Colonic mucosa (tissue), 4 donors: ENCODE measurements at regions not wholly inside any gene's neighbourhood (a gene's known extent, or its start where the extent isn't known, plus 50 kb on each side); places are given as distances from the start of the nearest gene placed in this dataset.

Experiments
- DNase-seq: peaks from one replicate; pipeline ENCODE4 v3.0.0-alpha.2; 2020
- H3K27ac ChIP-seq: fragments of 200-600 bp; one replicate; pipeline ENCODE4 v1.8.0; 2021
- H3K27me3 ChIP-seq: fragments of 200-600 bp; one replicate; pipeline ENCODE4 v1.8.0; 2021
- H3K36me3 ChIP-seq: fragments of 200-600 bp; one replicate; pipeline ENCODE4 v1.8.0; 2021
- H3K4me1 ChIP-seq: fragments of 200-600 bp; one replicate; pipeline ENCODE4 v1.8.0; 2021; ENCODE audit warnings: mild to moderate bottlenecking
- H3K4me3 ChIP-seq: fragments of 200-600 bp; one replicate; pipeline ENCODE4 v1.8.0; 2021
- H3K9ac ChIP-seq, 2 donors: one replicate each; pipeline ENCODE4 v1.7.0; 2013; ENCODE audit warnings: control low read depth in 2 of 2, low read depth in 2 of 2, low read length in 2 of 2
- H3K9me3 ChIP-seq: fragments of 200-600 bp; one replicate; pipeline ENCODE4 v1.8.0; 2021
- intact Hi-C: fragments of 100-400 bp; cut with DNase I; formaldehyde crosslinking; loops from one replicate; pipeline ENCODE4 v1.14.1; 2022
- TF ChIP-seq, protein P1 (sequence below): fragments of 200-600 bp; IDR thresholded peaks from one replicate; pipeline ENCODE4 v1.8.0; 2022; ENCODE audit warnings: antibody characterized with exemption, mild to moderate bottlenecking
- donor health status: healthy.
- donor health status: DM: no; HTN: no; CAD: no.
- donor health status: DM: no; HTN: no; CAD: no.

DNA sequence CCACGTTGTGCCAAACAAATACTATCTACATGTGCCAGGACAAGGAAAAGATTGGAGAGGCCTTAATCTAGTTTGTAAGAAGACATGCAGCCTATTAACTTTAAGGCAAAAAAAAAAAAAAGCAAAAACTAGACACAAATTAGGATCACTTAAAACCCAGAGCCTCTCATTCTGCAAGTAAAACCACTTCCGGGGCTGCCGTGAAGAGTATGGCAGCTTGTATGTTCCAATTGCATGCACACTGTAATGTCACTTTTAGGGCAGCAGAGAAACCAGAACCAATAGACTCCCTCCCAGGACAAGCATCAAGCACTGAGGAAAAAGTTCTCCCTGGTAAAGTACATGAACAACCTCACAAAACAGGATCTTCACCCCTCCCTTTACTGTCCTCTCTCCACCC lies 70.6 kb downstream of the RSL24D1 start:
- H3K4me3 ChIP-seq: no peak overlapping the region
- TF ChIP-seq, protein P1, sequence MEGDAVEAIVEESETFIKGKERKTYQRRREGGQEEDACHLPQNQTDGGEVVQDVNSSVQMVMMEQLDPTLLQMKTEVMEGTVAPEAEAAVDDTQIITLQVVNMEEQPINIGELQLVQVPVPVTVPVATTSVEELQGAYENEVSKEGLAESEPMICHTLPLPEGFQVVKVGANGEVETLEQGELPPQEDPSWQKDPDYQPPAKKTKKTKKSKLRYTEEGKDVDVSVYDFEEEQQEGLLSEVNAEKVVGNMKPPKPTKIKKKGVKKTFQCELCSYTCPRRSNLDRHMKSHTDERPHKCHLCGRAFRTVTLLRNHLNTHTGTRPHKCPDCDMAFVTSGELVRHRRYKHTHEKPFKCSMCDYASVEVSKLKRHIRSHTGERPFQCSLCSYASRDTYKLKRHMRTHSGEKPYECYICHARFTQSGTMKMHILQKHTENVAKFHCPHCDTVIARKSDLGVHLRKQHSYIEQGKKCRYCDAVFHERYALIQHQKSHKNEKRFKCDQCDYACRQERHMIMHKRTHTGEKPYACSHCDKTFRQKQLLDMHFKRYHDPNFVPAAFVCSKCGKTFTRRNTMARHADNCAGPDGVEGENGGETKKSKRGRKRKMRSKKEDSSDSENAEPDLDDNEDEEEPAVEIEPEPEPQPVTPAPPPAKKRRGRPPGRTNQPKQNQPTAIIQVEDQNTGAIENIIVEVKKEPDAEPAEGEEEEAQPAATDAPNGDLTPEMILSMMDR: no peak
- H3K9ac ChIP-seq: no peak overlapping the region
- H3K27ac ChIP-seq: no peak overlapping the region
- H3K4me1 ChIP-seq: no peaks in the 10 kb centered on the region
- DNase-seq: no peak
- no peaks in the 10 kb centered on the region for H3K27me3 ChIP-seq
- no peaks in the 10 kb centered on the region for H3K9me3 ChIP-seq
- H3K36me3 ChIP-seq: no peaks in the 10 kb centered on the region
- intact Hi-C loops: no loop called here

DNA sequence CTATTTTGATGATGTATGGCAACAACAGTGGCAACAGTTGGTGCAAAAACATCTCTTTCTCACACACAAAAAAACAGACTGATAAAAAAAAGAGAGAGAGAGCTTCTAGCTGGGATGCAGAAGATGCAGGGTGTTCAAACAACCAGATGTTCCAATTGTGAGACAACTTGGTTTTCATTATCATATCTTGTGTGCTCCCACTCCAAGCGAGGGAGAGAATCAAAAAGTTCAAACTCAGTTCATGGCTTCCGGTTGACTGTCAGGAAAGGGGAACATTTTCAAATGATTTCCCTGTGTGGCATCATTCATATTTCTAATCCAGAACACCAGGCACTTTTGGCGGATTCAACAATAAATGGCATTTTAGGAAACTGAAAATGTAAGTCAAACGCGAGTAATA lies 72.1 kb downstream of the RSL24D1 start:
- no peak for DNase-seq
- Histone ChIP-seq H3K9ac (no peak overlapping the region), H3K36me3 (no peaks in the 10 kb centered on the region), H3K27ac (no peak overlapping the region), H3K27me3 (no peaks in the 10 kb centered on the region), H3K4me3 (no peak overlapping the region), H3K9me3 (no peaks in the 10 kb centered on the region), H3K4me1 (no peaks in the 10 kb centered on the region)
- TF ChIP-seq, protein P1: no peak
- intact Hi-C loops: no loop called here

DNA sequence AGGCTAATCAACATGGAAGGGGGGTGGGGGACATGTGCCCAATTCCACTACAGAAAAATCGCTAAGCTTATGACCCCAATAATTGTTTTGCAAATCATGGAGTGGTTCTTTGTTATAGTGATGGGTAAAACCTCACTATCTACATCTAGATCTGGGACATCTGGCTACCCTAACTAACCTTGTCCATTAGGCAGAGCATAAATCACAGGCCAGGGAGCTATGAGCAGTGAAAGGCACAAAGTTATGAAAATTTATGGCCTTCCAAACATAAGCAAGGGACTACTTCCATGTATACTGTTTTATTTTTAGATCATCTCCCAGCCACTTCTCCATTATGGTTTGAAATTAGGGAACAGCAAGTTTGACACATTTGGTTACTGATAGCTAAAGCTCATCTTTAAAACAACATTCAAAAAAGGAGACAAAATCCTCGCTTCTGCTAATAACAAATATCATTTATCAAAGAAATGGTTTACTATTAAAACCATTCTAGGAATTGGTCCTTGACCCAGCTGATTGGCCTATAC lies 78.3 kb downstream of the RSL24D1 start:
- no peak overlapping the region for H3K9ac ChIP-seq
- H3K4me3 ChIP-seq: no peak overlapping the region
- intact Hi-C loops: no loop called here

DNA sequence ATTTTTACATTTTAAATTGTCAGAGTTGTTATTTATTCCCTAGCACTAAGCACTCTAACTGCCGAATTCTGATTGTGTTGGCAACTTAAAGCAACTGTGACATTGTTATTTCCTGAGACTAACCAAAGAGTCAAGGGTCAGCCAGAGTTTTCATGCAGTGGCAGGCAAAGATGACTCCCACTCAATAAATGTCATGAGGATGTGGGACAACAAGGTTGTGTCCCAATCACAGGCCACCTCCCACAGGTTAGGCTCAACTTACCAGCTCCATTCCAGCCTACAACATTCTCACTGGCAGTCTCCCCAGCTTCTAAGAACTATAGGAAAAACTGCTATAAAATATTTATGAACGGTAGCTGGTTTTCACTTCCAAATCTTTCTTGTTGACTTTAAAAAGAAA lies 80.1 kb downstream of the RSL24D1 start:
- Histone ChIP-seq H3K9me3 (no peaks in the 10 kb centered on the region), H3K4me1 (no peaks in the 10 kb centered on the region), H3K36me3 (no peaks in the 10 kb centered on the region), H3K4me3 (no peak overlapping the region), H3K9ac (no peak overlapping the region), H3K27ac (no peak overlapping the region), H3K27me3 (no peaks in the 10 kb centered on the region)
- TF ChIP-seq, protein P1: no peak
- intact Hi-C loops: no loop called here
- DNase-seq: no peak

More for the DNA sequence above, 78.3 kb downstream of the RSL24D1 start:
- Histone ChIP-seq H3K9me3 (no peaks in the 10 kb centered on the region), H3K27ac (no peak overlapping the region), H3K4me1 (no peaks in the 10 kb centered on the region), H3K36me3 (no peaks in the 10 kb centered on the region), H3K27me3 (no peaks in the 10 kb centered on the region)
- TF ChIP-seq, protein P1: no peak
- DNase-seq: no peak

DNA sequence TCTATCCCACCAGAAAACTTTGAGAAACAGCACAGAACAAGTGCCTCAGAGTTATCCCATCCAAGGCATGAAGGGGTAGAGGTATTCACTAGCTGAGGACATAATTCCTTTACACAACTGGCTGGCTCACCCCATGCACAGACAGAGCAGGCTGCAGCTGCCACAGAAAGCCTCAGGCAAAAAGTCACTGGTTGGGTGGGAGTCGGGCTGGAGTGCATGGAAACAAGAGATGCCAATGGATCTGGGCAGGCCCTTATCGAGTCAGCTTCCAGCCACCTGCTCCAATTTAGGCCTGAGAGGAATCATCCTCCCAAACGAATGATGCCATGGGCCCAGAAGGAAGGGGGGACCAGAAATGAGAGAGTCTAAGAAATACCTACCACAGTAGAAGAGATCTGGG lies 83.0 kb downstream of the RSL24D1 start:
- Histone ChIP-seq H3K9ac (no peak overlapping the region), H3K27ac (no peak overlapping the region), H3K9me3 (no peaks in the 10 kb centered on the region), H3K27me3 (no peaks in the 10 kb centered on the region), H3K36me3 (no peaks in the 10 kb centered on the region), H3K4me1 (no peaks in the 10 kb centered on the region), H3K4me3 (no peak overlapping the region)
- intact Hi-C loops: loop anchor here (5.0 kb wide), 1 partner anchor 1031 kb away; no protein-coding TSS in a partner anchor
- DNase-seq: no peak
- TF ChIP-seq, protein P1: no peak
